ENCODE measurements at regions not wholly inside any gene's neighbourhood (a gene's known extent, or its start where the extent isn't known, plus 50 kb on each side); places are given as distances from the start of the nearest gene placed in this dataset.

- DNase-seq (ENCODE audit: low read depth) = no peak
- no peak overlapping the region for H3K4me3 ChIP-seq (ENCODE audit: low read depth, low read length)
Measured at GRCh38 chr4:129379429-129379828, 283.5 kb downstream of the C4orf33 start.

GRCh38 chr4:129384974-129385373 lies 289.0 kb downstream of the C4orf33 start:
- DNase-seq (ENCODE audit: low read depth) = no peak
- H3K4me3 ChIP-seq (ENCODE audit: low read depth, low read length) = no peak overlapping the region

- no peak for DNase-seq (ENCODE audit: low read depth)
- H3K4me3 ChIP-seq (ENCODE audit: low read depth, low read length) = no peak overlapping the region
Measured at GRCh38 chr4:129387666-129388065, 291.7 kb downstream of the C4orf33 start.

GRCh38 chr4:129393976-129394375 lies 298.0 kb downstream of the C4orf33 start:
- H3K4me3 ChIP-seq (ENCODE audit: low read depth, low read length) = no peak overlapping the region
- DNase-seq (ENCODE audit: low read depth) = no peak

- no peak for DNase-seq (ENCODE audit: low read depth)
Measured at GRCh38 chr4:129394635-129395034, 298.7 kb downstream of the C4orf33 start.

GRCh38 chr4:129403848-129404247 lies 307.9 kb downstream of the C4orf33 start:
- H3K4me3 ChIP-seq (ENCODE audit: low read depth, low read length) = no peak overlapping the region
- DNase-seq (ENCODE audit: low read depth) = no peak

More at GRCh38 chr4:129394635-129395034, 298.7 kb downstream of the C4orf33 start:
- H3K4me3 ChIP-seq (ENCODE audit: low read depth, low read length) = no peak overlapping the region

- H3K4me3 ChIP-seq (ENCODE audit: low read depth, low read length) = no peak overlapping the region
- DNase-seq (ENCODE audit: low read depth) = no peak
Measured at GRCh38 chr4:129410115-129410514, 314.2 kb downstream of the C4orf33 start.

GRCh38 chr4:129415004-129415403 lies 319.1 kb downstream of the C4orf33 start:
- no peak overlapping the region for H3K4me3 ChIP-seq (ENCODE audit: low read depth, low read length)
- DNase-seq (ENCODE audit: low read depth) = no peak

- DNase-seq (ENCODE audit: low read depth) = no peak
- no peak overlapping the region for H3K4me3 ChIP-seq (ENCODE audit: low read depth, low read length)
Measured at GRCh38 chr4:129420637-129421036, 324.7 kb downstream of the C4orf33 start.

- no peak overlapping the region for H3K4me3 ChIP-seq (ENCODE audit: low read depth, low read length)
- no peak for DNase-seq (ENCODE audit: low read depth)
Measured at GRCh38 chr4:129422277-129422676, 326.3 kb downstream of the C4orf33 start.

GRCh38 chr4:129428454-129428853 lies 332.5 kb downstream of the C4orf33 start:
- no peak for DNase-seq (ENCODE audit: low read depth)
- no peak overlapping the region for H3K4me3 ChIP-seq (ENCODE audit: low read depth, low read length)

- DNase-seq (ENCODE audit: low read depth) = no peak
Measured at GRCh38 chr4:129429581-129430320, 333.8 kb downstream of the C4orf33 start.

GRCh38 chr4:129437347-129437746 lies 341.4 kb downstream of the C4orf33 start:
- H3K4me3 ChIP-seq (ENCODE audit: low read depth, low read length) = no peak overlapping the region
- no peak for DNase-seq (ENCODE audit: low read depth)

More at GRCh38 chr4:129429581-129430320, 333.8 kb downstream of the C4orf33 start:
- no peak overlapping the region for H3K4me3 ChIP-seq (ENCODE audit: low read depth, low read length)

GRCh38 chr4:129438456-129438981 lies 342.6 kb downstream of the C4orf33 start:
- H3K4me3 ChIP-seq (ENCODE audit: low read depth, low read length) = no peak overlapping the region
- no peak for DNase-seq (ENCODE audit: low read depth)

- H3K4me3 ChIP-seq (ENCODE audit: low read depth, low read length) = no peak overlapping the region
- no peak for DNase-seq (ENCODE audit: low read depth)
Measured at GRCh38 chr4:129446074-129446473, 350.1 kb downstream of the C4orf33 start.

- no peak overlapping the region for H3K4me3 ChIP-seq (ENCODE audit: low read depth, low read length)
- DNase-seq (ENCODE audit: low read depth) = no peak
Measured at GRCh38 chr4:129453524-129454200, 357.7 kb downstream of the C4orf33 start.

GRCh38 chr4:129455482-129455881 lies 359.5 kb downstream of the C4orf33 start:
- no peak overlapping the region for H3K4me3 ChIP-seq (ENCODE audit: low read depth, low read length)
- no peak for DNase-seq (ENCODE audit: low read depth)

- no peak for DNase-seq (ENCODE audit: low read depth)
- no peak overlapping the region for H3K4me3 ChIP-seq (ENCODE audit: low read depth, low read length)
Measured at GRCh38 chr4:129468624-129469023, 372.7 kb downstream of the C4orf33 start.

- no peak overlapping the region for H3K4me3 ChIP-seq (ENCODE audit: low read depth, low read length)
Measured at GRCh38 chr4:129474698-129475097, 378.7 kb downstream of the C4orf33 start.

GRCh38 chr4:129481107-129481506 lies 385.2 kb downstream of the C4orf33 start:
- DNase-seq (ENCODE audit: low read depth) = no peak
- H3K4me3 ChIP-seq (ENCODE audit: low read depth, low read length) = no peak overlapping the region

More at GRCh38 chr4:129474698-129475097, 378.7 kb downstream of the C4orf33 start:
- DNase-seq (ENCODE audit: low read depth) = no peak

- no peak for DNase-seq (ENCODE audit: low read depth)
- H3K4me3 ChIP-seq (ENCODE audit: low read depth, low read length) = no peak overlapping the region
Measured at GRCh38 chr4:129488427-129488826, 392.5 kb downstream of the C4orf33 start.

All from skeletal muscle cell (primary cell).